K562 (cell line): ENCODE measurements at regions not wholly inside any gene's neighbourhood (a gene's known extent, or its start where the extent isn't known, plus 50 kb on each side); places are given as distances from the start of the nearest gene placed in this dataset.

Source experiments
- ATAC-seq: fragments of 200-7000 bp; cut with Tn5 transposase; 3 replicates; pipeline ENCODE4 v1.9.1; 2020; ENCODE audit warnings: moderate library complexity
- BruUV-seq: library from RNA; stranded (reverse); fragments of 400-500 nt; replicated peaks from 2 replicates; lab custom pipeline; 2021; lab: Mats Ljungman, UMichigan
- CTCF ChIA-PET: fragments of 300-600 bp; formaldehyde crosslinking; extraction: SDS; loops from one replicate; lab custom pipeline; 2021; ENCODE audit warnings: low intra/inter-chr PET ratio; lab: Yijun Ruan, JAX
- POLR2A ChIA-PET: fragments of 300-600, 350-650 bp; sonication (Branson Sonifier 250); formaldehyde crosslinking; extraction: SDS; loops from one replicate; lab custom pipeline; 2021; ENCODE audit warnings: antibody characterized with exemption, inconsistent platforms; lab: Yijun Ruan, JAX
- DNase-seq, 4 experiments: peaks; one replicate each; pipeline versions ENCODE4 v3.0.0 to v3.0.0-alpha.2; 2011 to 2018; ENCODE audit warnings: low spot score in 3 of 4, mixed read lengths in 3 of 4; ENCODE audit errors: extremely low read depth in 1 of 4
- FAIRE-seq: peaks from 2 replicates; lab custom pipeline; 2011; peaks lifted over from hg19 to GRCh38; lab: Jason Lieb, UNC
- H2AFZ ChIP-seq: 2 replicates; pipeline ENCODE4 v1.6.0; 2011; ENCODE audit warnings: low read depth, low read length, control low read depth, inconsistent platforms
- H3K27ac ChIP-seq: fragments of 200-600 bp; 3 replicates; pipeline ENCODE4 v1.8.0; 2011; ENCODE audit warnings: low read depth, mild to moderate bottlenecking, control low read depth, inconsistent platforms, low read length, moderate library complexity, mixed read lengths; ENCODE audit errors: extremely low read depth
- H3K27me3 ChIP-seq, 2 experiments: fragments of 300-600 bp in 1 of 2; 2 replicates in 1 of 2; 3 replicates in 1 of 2; pipeline versions ENCODE4 v1.6.0 to v1.8.0; 2011; ENCODE audit warnings: inconsistent platforms in 2 of 2, low read length in 2 of 2, mild to moderate bottlenecking in 1 of 2, mixed read lengths in 1 of 2, moderate library complexity in 1 of 2; ENCODE audit not compliant: control insufficient read depth in 2 of 2, insufficient read depth in 2 of 2
- H3K36me3 ChIP-seq: fragments of 300-600 bp; 3 replicates; pipeline ENCODE4 v1.8.0; 2011; ENCODE audit warnings: mild to moderate bottlenecking, low read length, inconsistent platforms; ENCODE audit not compliant: control insufficient read depth, insufficient read depth
- H3K4me1 ChIP-seq, 2 experiments: fragments of 200-600 bp in 1 of 2; replicated peaks in 1 of 2; 2 replicates in 1 of 2; 3 replicates in 1 of 2; pipeline versions ENCODE4 v1.5.1 to v1.8.0; 2011; ENCODE audit warnings: inconsistent platforms in 2 of 2, low read length in 2 of 2, mild to moderate bottlenecking in 1 of 2, mixed read lengths in 1 of 2, moderate library complexity in 1 of 2; ENCODE audit not compliant: control insufficient read depth in 2 of 2, insufficient read depth in 2 of 2
- H3K4me2 ChIP-seq: 2 replicates; pipeline ENCODE4 v1.6.1; 2011; ENCODE audit warnings: low read length, control low read depth, inconsistent platforms, mixed read lengths; ENCODE audit not compliant: insufficient read depth
- H3K4me3 ChIP-seq: fragments of 200-600 bp; sonication (generic), shearing (Covaris generic); 2 replicates; pipeline ENCODE4 v1.5.1; 2016; ENCODE audit warnings: control low read depth, inconsistent platforms
- H3K79me2 ChIP-seq: fragments of 200-600 bp; 3 replicates; pipeline ENCODE4 v1.8.0; 2011; ENCODE audit warnings: low read length, inconsistent platforms; ENCODE audit not compliant: control insufficient read depth, insufficient read depth
- H3K9ac ChIP-seq, 2 experiments: 2 replicates each; pipeline versions ENCODE4 v1.6.0 to v1.6.1; 2011; ENCODE audit warnings: low read depth in 2 of 2, low read length in 2 of 2, control low read depth in 1 of 2, inconsistent platforms in 1 of 2, mild to moderate bottlenecking in 1 of 2, mixed read lengths in 1 of 2; ENCODE audit not compliant: insufficient read depth in 1 of 2
- H3K9me1 ChIP-seq: one replicate; pipeline ENCODE4 v1.6.0; 2011; ENCODE audit warnings: inconsistent platforms, mild to moderate bottlenecking, low read length, moderate library complexity; ENCODE audit not compliant: control insufficient read depth, insufficient read depth
- H3K9me3 ChIP-seq: replicated peaks from 2 replicates; pipeline ENCODE4 v1.5.1; 2011; ENCODE audit warnings: low read depth, low read length, inconsistent platforms; ENCODE audit not compliant: control insufficient read depth, insufficient read depth
- H4K20me1 ChIP-seq: replicated peaks from 2 replicates; pipeline ENCODE4 v1.6.1; 2011; ENCODE audit warnings: low read length, inconsistent platforms, mixed read lengths; ENCODE audit not compliant: control insufficient read depth, insufficient read depth
- CLOCK ChIP-seq: fragments of 250-450 bp; sonication (Bioruptor Pico); IDR thresholded peaks from 2 replicates; pipeline ENCODE4 v1.4.0; 2020; ENCODE audit warnings: mild to moderate bottlenecking, moderate library complexity, borderline replicate concordance
- HOMEZ ChIP-seq: fragments of 250-450 bp; sonication (Bioruptor Pico); IDR thresholded peaks from 2 replicates; pipeline ENCODE4 v1.4.0; 2020; ENCODE audit warnings: mild to moderate bottlenecking, moderate library complexity
- MAFF ChIP-seq: IDR thresholded peaks from 2 replicates; pipeline ENCODE4 v1.6.1; 2012; ENCODE audit warnings: low read length, improper control_type of control experiment
- MAFG ChIP-seq: fragments of 450-650 bp; conservative IDR thresholded peaks from 2 replicates; pipeline ENCODE4 v1.6.1; 2016; ENCODE audit warnings: missing genetic modification characterization, missing compliant biosample characterization
- MCM5 ChIP-seq: fragments of 450-650 bp; IDR thresholded peaks from 2 replicates; pipeline ENCODE4 v1.6.1; 2016; ENCODE audit warnings: low read depth
- NR1H2 ChIP-seq: sonication (generic); formaldehyde crosslinking; IDR thresholded peaks from 2 replicates; pipeline ENCODE4 v1.4.0; 2020; ENCODE audit warnings: mild to moderate bottlenecking, missing genetic modification reagents
- SMAD2 ChIP-seq: fragments of 150-350 bp; IDR thresholded peaks from 2 replicates; pipeline ENCODE4 v1.6.1; 2014; ENCODE audit warnings: low read depth, mild to moderate bottlenecking, low read length
- ZFP36 ChIP-seq: fragments of 150-350 bp; IDR thresholded peaks from 2 replicates; pipeline ENCODE4 v1.6.1; 2018; ENCODE audit warnings: low read length, low read depth; ENCODE audit not compliant: partially characterized antibody
- ZNF133 ChIP-seq: fragments of 250-450 bp; sonication (Bioruptor Pico); IDR thresholded peaks from 2 replicates; pipeline ENCODE4 v1.4.0; 2020; ENCODE audit warnings: mild to moderate bottlenecking
- ZNF75A ChIP-seq: fragments of 450-650 bp; formaldehyde crosslinking; IDR thresholded peaks from 2 replicates; pipeline ENCODE4 v1.4.0; 2020; ENCODE audit warnings: mild to moderate bottlenecking
- WGBS: fragments of 100-300 bp; shearing (Covaris generic); methylation state at CpG from one replicate; pipeline ENCODE4 v1.1.6; 2016; ENCODE audit warnings: low coverage, mixed read lengths; ENCODE audit not compliant: insufficient coverage; ENCODE audit errors: missing lambda C conversion rate; 5-methylcytosine and 5-hydroxymethylcytosine counted together
- in situ Hi-C: fragments of 300-500 bp; cut with MboI; formaldehyde crosslinking; loops from 4 replicates; pipeline ENCODE4 v1.15.0; 2018; ENCODE audit warnings: inconsistent platforms, mixed read lengths
- intact Hi-C: fragments of 100-400 bp; cut with micrococcal nuclease; formaldehyde crosslinking; loops from 2 replicates; pipeline ENCODE4 v1.14.2; 2022

GRCh38 chr3:120503727-120504616, 53.2 kb upstream of the FSTL1 start:
- ChIA-PET POLR2A (interaction anchor here (0.9 to 1.5 kb wide), 2 partner anchors 11 to 155 kb away, joined by 3 read pairs; partner anchors contain the start of gene LRRC58), CTCF (no interaction called here)
- Histone ChIP-seq H3K4me3 (no peak overlapping the region), H4K20me1 (no peaks in the 10 kb centered on the region), H3K4me1 (no peaks in the 10 kb centered on the region), H3K79me2 (no peaks in the 10 kb centered on the region), H3K9me1 (no peaks in the 10 kb centered on the region), H3K9ac (no peak overlapping the region), H3K27me3 (no peaks in the 10 kb centered on the region; a peak in 1 of 5 replicates), H3K4me2 (no peak overlapping the region), H3K36me3 (no peaks in the 10 kb centered on the region), H2AFZ (no peak overlapping the region), H3K27ac (no peak overlapping the region), H3K9me3 (no peaks in the 10 kb centered on the region)
- intact Hi-C loops (no loop called here), in situ Hi-C loops (no loop called here)
- no peak for TF ChIP-seq ZFP36
- TF ChIP-seq MAFF, result no peak
- TF ChIP-seq CLOCK (CRISPR knock-in tag), result no peak
- no peak for TF ChIP-seq HOMEZ
- TF ChIP-seq ZNF133 (CRISPR knock-in tag), result no peak
- no peak for TF ChIP-seq MCM5
- no peak for TF ChIP-seq NR1H2 (CRISPR knock-in tag)
- no peak for TF ChIP-seq ZNF75A
- no peak for TF ChIP-seq SMAD2
- TF ChIP-seq MAFG (tag), result no peak
- no peak for DNase-seq
- no TSS peak for BruUV-seq
- no peak for FAIRE-seq
- WGBS, result 0% methylated on average over 5 of the region's 5 CpGs
- ATAC-seq, result no peak
